Skin epidermis (tissue), 12 donors: ENCODE measurements at regions not wholly inside any gene's neighbourhood (a gene's known extent, or its start where the extent isn't known, plus 50 kb on each side); places are given as distances from the start of the nearest gene placed in this dataset.

Source experiments
- H3K27ac ChIP-seq, 21 experiments: fragments of 200-600 bp; sonication (generic) in 11 of 21; one replicate each; pipeline ENCODE4 v1.5.0; 2020; ENCODE audit warnings: mild to moderate bottlenecking in 3 of 21, inconsistent platforms in 2 of 21, moderate library complexity in 2 of 21
- H3K4me3 ChIP-seq, 7 experiments: fragments of 200-600 bp; sonication (generic) in 2 of 7; one replicate each; pipeline ENCODE4 v1.5.0; 2020; ENCODE audit warnings: inconsistent platforms in 2 of 7, mild to moderate bottlenecking in 2 of 7, moderate library complexity in 1 of 7

GRCh38 chr12:114747012-114747858, 63.3 kb upstream of the TBX3 start:
- H3K4me3 ChIP-seq = no peak overlapping the region
- no peak overlapping the region for H3K27ac ChIP-seq

GRCh38 chr12:114746297-114747011, 62.5 kb upstream of the TBX3 start:
- Histone ChIP-seq H3K27ac (no peak overlapping the region), H3K4me3 (no peak overlapping the region)

- Histone ChIP-seq H3K27ac (no peak overlapping the region), H3K4me3 (no peak overlapping the region)
Observed at GRCh38 chr12:114744691-114745090, 60.7 kb upstream of the TBX3 start.

GRCh38 chr12:114744285-114744684, 60.3 kb upstream of the TBX3 start:
- H3K4me3 ChIP-seq = no peak overlapping the region
- no peak overlapping the region for H3K27ac ChIP-seq

- Histone ChIP-seq H3K4me3 (no peak overlapping the region), H3K27ac (no peak overlapping the region)
Observed at GRCh38 chr12:114743799-114744198, 59.8 kb upstream of the TBX3 start.

- Histone ChIP-seq H3K4me3 (no peak overlapping the region), H3K27ac (no peak overlapping the region)
Observed at GRCh38 chr12:114743289-114743688, 59.3 kb upstream of the TBX3 start.

- no peak overlapping the region for H3K4me3 ChIP-seq
- H3K27ac ChIP-seq = no peak overlapping the region
Observed at GRCh38 chr12:114742363-114742762, 58.4 kb upstream of the TBX3 start.

- Histone ChIP-seq H3K4me3 (no peak overlapping the region), H3K27ac (no peak overlapping the region)
Observed at GRCh38 chr12:114741940-114742339, 58.0 kb upstream of the TBX3 start.

GRCh38 chr12:114740448-114740847, 56.5 kb upstream of the TBX3 start:
- H3K4me3 ChIP-seq = no peak overlapping the region
- no peak overlapping the region for H3K27ac ChIP-seq

- H3K27ac ChIP-seq = no peak overlapping the region
- H3K4me3 ChIP-seq = no peak overlapping the region
Observed at GRCh38 chr12:114738460-114739184, 54.6 kb upstream of the TBX3 start.

- Histone ChIP-seq H3K4me3 (no peak overlapping the region), H3K27ac (no peak overlapping the region)
Observed at GRCh38 chr12:114735680-114736374, 51.9 kb upstream of the TBX3 start.

- Histone ChIP-seq H3K4me3 (no peak overlapping the region), H3K27ac (no peak overlapping the region)
Observed at GRCh38 chr12:114735011-114735410, 51.0 kb upstream of the TBX3 start.

- Histone ChIP-seq H3K27ac (no peak overlapping the region), H3K4me3 (no peak overlapping the region)
Observed at GRCh38 chr12:114733919-114734318, 49.9 kb upstream of the TBX3 start.
